Uterus (tissue), 2 donors: ENCODE measurements at regions not wholly inside any gene's neighbourhood (a gene's known extent, or its start where the extent isn't known, plus 50 kb on each side); places are given as distances from the start of the nearest gene placed in this dataset.

Source experiments
- POLR2A ChIP-seq, 2 donors: fragments of 450-650 bp; IDR thresholded peaks; one replicate each; pipeline ENCODE4 v1.6.1; 2016; ENCODE audit warnings: antibody characterized with exemption in 2 of 2, mild to moderate bottlenecking in 1 of 2, moderate library complexity in 1 of 2
- TF ChIP-seq, protein P1 (sequence below), 4 experiments: fragments of 200-600 bp in 2 of 4; fragments of 450-650 bp in 2 of 4; sonication (generic) in 2 of 4; IDR thresholded peaks; one replicate each; pipeline ENCODE4 v1.5.1; 2016 to 2019; ENCODE audit warnings: antibody characterized with exemption in 4 of 4, mild to moderate bottlenecking in 2 of 4, moderate library complexity in 1 of 4

DNA sequence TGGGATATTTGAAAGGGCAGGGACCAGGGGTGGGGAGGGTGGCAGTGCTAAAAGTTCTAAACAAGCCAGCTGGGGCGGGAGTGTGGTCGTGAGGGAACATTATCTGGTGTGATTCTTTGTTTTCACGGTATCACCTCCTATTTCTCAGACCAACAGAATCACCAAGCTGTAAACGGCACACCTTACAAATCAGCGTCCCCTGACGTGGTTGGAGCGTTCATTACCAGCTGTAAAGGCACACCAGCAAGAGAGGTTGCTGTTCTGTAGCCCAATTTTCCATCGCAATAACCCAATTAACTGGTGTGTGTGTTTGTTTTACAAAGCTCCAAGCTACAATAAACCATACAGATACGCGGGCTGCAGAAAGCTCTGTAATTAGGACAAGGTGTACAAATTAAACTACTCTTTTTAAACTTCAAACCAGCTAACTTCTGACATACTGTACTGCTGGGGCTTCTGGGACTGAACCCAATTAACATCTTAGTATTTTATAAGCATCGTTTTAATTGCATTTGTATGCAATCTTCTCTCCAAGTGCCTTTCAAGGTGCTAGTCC lies 303.6 kb upstream of the CLINT1 start:
- TF ChIP-seq, protein P1, sequence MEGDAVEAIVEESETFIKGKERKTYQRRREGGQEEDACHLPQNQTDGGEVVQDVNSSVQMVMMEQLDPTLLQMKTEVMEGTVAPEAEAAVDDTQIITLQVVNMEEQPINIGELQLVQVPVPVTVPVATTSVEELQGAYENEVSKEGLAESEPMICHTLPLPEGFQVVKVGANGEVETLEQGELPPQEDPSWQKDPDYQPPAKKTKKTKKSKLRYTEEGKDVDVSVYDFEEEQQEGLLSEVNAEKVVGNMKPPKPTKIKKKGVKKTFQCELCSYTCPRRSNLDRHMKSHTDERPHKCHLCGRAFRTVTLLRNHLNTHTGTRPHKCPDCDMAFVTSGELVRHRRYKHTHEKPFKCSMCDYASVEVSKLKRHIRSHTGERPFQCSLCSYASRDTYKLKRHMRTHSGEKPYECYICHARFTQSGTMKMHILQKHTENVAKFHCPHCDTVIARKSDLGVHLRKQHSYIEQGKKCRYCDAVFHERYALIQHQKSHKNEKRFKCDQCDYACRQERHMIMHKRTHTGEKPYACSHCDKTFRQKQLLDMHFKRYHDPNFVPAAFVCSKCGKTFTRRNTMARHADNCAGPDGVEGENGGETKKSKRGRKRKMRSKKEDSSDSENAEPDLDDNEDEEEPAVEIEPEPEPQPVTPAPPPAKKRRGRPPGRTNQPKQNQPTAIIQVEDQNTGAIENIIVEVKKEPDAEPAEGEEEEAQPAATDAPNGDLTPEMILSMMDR (IDR thresholded peaks at IDR 0.05), result no peak
- no peak for TF ChIP-seq POLR2A (IDR thresholded peaks at IDR 0.05)
